ENCODE measurements at regions not wholly inside any gene's neighbourhood (a gene's known extent, or its start where the extent isn't known, plus 50 kb on each side); places are given as distances from the start of the nearest gene placed in this dataset.

- Histone ChIP-seq H3K27ac (no peak overlapping the region), H3K36me3 (no peaks in the 10 kb centered on the region), H3K27me3 (no peaks in the 10 kb centered on the region), H3K9me3 (no peaks in the 10 kb centered on the region), H3K4me3 (no peak overlapping the region), H3K4me1 (peaks cover 0 to 4% (median 0%) of the 10 kb centered on the region in 4 donors)
- no peak for DNase-seq (ENCODE audit: low spot score in 2 of 2)
- 35 to 43% methylated on average over 3 of the region's 3 CpGs for whole genome bisulfite sequencing, 2 donors
- TF ChIP-seq EP300 (IDR thresholded peaks at IDR 0.05) = no peak
- TF ChIP-seq, protein P1, sequence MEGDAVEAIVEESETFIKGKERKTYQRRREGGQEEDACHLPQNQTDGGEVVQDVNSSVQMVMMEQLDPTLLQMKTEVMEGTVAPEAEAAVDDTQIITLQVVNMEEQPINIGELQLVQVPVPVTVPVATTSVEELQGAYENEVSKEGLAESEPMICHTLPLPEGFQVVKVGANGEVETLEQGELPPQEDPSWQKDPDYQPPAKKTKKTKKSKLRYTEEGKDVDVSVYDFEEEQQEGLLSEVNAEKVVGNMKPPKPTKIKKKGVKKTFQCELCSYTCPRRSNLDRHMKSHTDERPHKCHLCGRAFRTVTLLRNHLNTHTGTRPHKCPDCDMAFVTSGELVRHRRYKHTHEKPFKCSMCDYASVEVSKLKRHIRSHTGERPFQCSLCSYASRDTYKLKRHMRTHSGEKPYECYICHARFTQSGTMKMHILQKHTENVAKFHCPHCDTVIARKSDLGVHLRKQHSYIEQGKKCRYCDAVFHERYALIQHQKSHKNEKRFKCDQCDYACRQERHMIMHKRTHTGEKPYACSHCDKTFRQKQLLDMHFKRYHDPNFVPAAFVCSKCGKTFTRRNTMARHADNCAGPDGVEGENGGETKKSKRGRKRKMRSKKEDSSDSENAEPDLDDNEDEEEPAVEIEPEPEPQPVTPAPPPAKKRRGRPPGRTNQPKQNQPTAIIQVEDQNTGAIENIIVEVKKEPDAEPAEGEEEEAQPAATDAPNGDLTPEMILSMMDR (IDR thresholded peaks at IDR 0.05) = no peak
- no peak for TF ChIP-seq POLR2A (IDR thresholded peaks at IDR 0.05)
These were observed 217.0 kb upstream of the STEAP4 start for GRCh38 chr7:88523645-88524044.

DNA sequence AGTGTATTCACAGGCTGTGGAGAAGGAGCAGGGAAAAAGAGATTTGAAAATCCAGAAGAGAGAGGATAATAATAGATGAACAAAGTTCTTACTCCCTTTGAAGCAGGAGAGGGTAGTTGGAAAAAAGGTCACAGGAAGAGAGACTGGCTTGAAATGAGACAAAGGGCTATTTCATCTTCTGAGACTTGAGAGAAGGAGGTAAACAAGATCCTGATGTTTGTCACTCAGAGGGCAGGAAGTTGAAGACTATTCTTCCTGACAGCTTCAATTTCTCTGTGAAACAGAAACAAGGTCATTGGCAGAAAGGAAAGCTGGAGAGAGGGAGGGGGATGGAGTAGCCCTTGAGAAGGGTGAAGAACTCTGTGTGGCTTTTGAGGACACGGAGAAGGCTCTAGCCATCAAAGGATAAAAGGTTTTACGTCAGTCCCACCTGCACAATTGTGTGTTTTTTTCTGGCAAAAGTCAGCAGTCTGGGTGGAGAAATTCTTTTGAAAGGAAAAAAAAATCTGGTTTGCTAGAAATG is 216.1 kb upstream of the STEAP4 start:
- no peaks in the 10 kb centered on the region for H3K9me3 ChIP-seq
- DNase-seq (ENCODE audit: low spot score in 2 of 2) = no peak
- no peak overlapping the region for H3K27ac ChIP-seq
- H3K4me1 ChIP-seq = peaks cover 0 to 4% (median 0%) of the 10 kb centered on the region in 4 donors
- no peaks in the 10 kb centered on the region for H3K36me3 ChIP-seq
- H3K27me3 ChIP-seq = no peaks in the 10 kb centered on the region
- TF ChIP-seq POLR2A (IDR thresholded peaks at IDR 0.05) (no peak), EP300 (IDR thresholded peaks at IDR 0.05) (no peak)
- TF ChIP-seq, protein P1 (IDR thresholded peaks at IDR 0.05) = no peak
- 17 to 32% methylated on average over 2 of the region's 2 CpGs for WGBS, 2 donors
- no peak overlapping the region for H3K4me3 ChIP-seq

- 83 to 91% methylated on average over 1 of the region's 1 CpG for WGBS, 2 donors
- DNase-seq (ENCODE audit: low spot score in 2 of 2) = no peak
- Histone ChIP-seq H3K9me3 (no peaks in the 10 kb centered on the region), H3K36me3 (no peaks in the 10 kb centered on the region), H3K27ac (no peak overlapping the region), H3K27me3 (no peaks in the 10 kb centered on the region), H3K4me3 (no peak overlapping the region), H3K4me1 (no peaks in the 10 kb centered on the region)
- TF ChIP-seq, protein P1 (IDR thresholded peaks at IDR 0.05) = no peak
- TF ChIP-seq EP300 (IDR thresholded peaks at IDR 0.05) (no peak), POLR2A (IDR thresholded peaks at IDR 0.05) (no peak)
These were observed 209.7 kb upstream of the STEAP4 start for GRCh38 chr7:88516429-88516828.

DNA sequence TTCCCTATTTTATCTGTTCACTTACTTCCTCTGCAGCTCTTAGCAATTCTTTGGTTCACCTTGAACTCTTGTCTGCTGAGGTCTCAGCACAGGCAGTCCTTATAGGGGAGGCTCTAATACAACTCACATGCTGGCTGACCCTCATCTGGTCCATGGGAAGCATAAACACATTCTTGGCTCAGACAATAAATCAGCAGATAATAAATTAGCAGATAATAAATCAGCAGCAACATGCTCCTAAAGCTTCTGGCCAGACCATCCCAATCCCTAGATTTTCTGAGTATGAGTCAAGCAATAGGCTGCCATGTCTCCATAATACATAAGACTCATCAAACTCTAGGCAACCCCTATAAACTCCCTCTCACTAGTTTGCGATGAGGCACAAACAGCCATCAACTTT is 208.6 kb upstream of the STEAP4 start:
- TF ChIP-seq EP300 (IDR thresholded peaks at IDR 0.05) (no peak), POLR2A (IDR thresholded peaks at IDR 0.05) (no peak)
- TF ChIP-seq, protein P1 (IDR thresholded peaks at IDR 0.05) = no peak
- WGBS, 2 donors = 71 to 73% methylated on average over 1 of the region's 1 CpG
- H3K27ac ChIP-seq = no peak overlapping the region
- no peak overlapping the region for H3K4me3 ChIP-seq
- no peaks in the 10 kb centered on the region for H3K27me3 ChIP-seq
- no peaks in the 10 kb centered on the region for H3K4me1 ChIP-seq
- H3K9me3 ChIP-seq = no peaks in the 10 kb centered on the region
- H3K36me3 ChIP-seq = no peaks in the 10 kb centered on the region
- DNase-seq (ENCODE audit: low spot score in 2 of 2) = no peak

GRCh38 chr7:88509341-88509740 is 202.6 kb upstream of the STEAP4 start:
- Histone ChIP-seq H3K4me1 (no peaks in the 10 kb centered on the region), H3K36me3 (no peaks in the 10 kb centered on the region), H3K4me3 (no peak overlapping the region), H3K27ac (no peak overlapping the region), H3K27me3 (no peaks in the 10 kb centered on the region), H3K9me3 (no peaks in the 10 kb centered on the region)
- DNase-seq (ENCODE audit: low spot score in 2 of 2) = no peak
- TF ChIP-seq EP300 (IDR thresholded peaks at IDR 0.05) (no peak), POLR2A (IDR thresholded peaks at IDR 0.05) (no peak)
- TF ChIP-seq, protein P1 (IDR thresholded peaks at IDR 0.05) = no peak

All from tibial nerve (tissue), 4 donors.